ENCODE measurements at regions not wholly inside any gene's neighbourhood (a gene's known extent, or its start where the extent isn't known, plus 50 kb on each side); places are given as distances from the start of the nearest gene placed in this dataset.
A peak's percentile ranks its signal among the peaks of the same experiment; 100 is the strongest.
"Not testable (repeated sequence)": the region's sequence is repeated elsewhere in the genome, so short reads cannot be mapped to it uniquely, and the experiment has no call there.

DNA sequence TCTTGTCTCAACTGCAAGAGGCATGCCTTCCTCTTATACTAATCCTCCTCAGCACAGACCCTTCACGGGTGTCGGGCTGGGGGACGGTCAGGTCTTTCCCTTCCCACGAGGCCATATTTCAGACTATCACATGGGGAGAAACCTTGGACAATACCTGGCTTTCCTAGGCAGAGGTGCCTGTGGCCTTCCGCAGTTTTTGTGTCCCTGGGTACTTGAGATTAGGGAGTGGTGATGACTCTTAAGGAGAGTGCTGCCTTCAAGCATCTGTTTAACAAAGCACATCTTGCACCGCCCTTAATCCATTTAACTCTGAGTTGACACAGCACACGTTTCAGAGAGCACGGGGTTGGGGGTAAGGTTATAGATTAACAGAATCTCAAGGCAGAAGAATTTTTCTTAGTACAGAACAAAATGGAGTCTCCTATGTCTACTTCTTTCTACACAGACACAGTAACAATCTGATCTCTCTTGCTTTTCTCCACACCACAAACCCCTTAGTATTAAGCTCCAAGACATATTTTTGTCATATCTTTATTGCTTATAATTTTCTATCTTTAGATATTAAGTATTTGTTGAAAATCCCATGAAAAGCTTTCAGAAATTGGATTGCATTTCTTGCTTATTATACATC lies 72.8 kb upstream of the LPCAT1 start:
- Histone ChIP-seq H3K4me1 (ENCODE audit: insufficient read depth, low read length) (peaks cover 18% of the 10 kb centered on the region), H3K4me3 (ENCODE audit: low read length) (peak overlapping the region; percentile 47; the same call in 1 of the 2 replicates), H3K27ac (ENCODE audit: low read depth, low read length) (peak overlapping the region; percentile 76; the same call in 1 of the 2 replicates)
- not testable (repeated sequence) for H3K9ac ChIP-seq (ENCODE audit: low read depth, low read length); H3K9me3 ChIP-seq (ENCODE audit: insufficient read depth, low read depth, low read length); H3K36me3 ChIP-seq (ENCODE audit: insufficient read depth, low read length); H3K27me3 ChIP-seq (ENCODE audit: insufficient read depth, low read length)
- 5% methylated on average over 4 of the region's 8 CpGs for whole genome bisulfite sequencing

DNA sequence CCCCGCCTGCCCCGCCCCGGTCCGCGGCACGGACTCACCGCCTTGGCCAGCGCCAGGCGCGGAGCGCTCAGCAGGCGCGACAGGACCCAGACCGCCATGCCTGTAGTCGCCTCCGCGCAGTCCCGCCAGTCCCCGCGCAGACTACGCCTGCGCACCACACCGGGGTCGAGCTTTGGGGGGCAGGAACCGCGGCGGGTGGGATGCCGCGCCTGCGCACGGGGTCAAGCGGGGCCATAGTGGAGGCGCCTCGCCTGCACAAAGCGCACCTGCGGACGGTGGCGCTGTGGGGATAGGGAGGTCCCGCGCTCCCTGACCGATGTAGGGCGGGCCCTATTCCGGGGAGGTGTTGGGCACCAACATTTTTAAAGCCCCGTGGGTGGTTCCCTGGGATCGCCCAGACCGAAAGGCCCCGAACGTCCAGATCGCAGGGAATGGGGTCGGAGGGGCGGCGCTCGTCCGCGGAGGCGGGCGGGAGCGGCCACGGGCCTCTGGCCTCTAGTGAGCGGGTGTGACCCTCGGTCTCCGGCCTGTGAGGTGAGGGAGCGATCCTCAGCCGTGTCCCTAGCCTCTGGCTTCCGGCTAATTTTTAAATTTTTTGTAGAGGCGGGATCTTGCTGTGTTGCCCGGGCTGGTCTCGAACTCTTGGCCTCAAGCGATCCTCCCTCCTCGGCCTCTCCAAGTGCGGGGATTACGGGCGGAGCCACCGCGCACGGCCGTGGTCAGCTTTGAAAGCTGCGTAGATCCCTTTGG lies 70.8 kb upstream of the LPCAT1 start:
- Histone ChIP-seq H3K36me3 (ENCODE audit: insufficient read depth, low read length) (peaks cover 23% of the 10 kb centered on the region), H3K4me1 (ENCODE audit: insufficient read depth, low read length) (peaks cover 8% of the 10 kb centered on the region), H3K9me3 (ENCODE audit: insufficient read depth, low read depth, low read length) (no peaks in the 10 kb centered on the region), H3K4me3 (ENCODE audit: low read length) (peak overlapping the region; percentile 85), H3K9ac (ENCODE audit: low read depth, low read length) (peak overlapping the region; percentile 81), H3K27me3 (ENCODE audit: insufficient read depth, low read length) (no peaks in the 10 kb centered on the region), H3K27ac (ENCODE audit: low read depth, low read length) (peak overlapping the region; percentile 68)
- 20% methylated on average over 78 of the region's 78 CpGs for WGBS

DNA sequence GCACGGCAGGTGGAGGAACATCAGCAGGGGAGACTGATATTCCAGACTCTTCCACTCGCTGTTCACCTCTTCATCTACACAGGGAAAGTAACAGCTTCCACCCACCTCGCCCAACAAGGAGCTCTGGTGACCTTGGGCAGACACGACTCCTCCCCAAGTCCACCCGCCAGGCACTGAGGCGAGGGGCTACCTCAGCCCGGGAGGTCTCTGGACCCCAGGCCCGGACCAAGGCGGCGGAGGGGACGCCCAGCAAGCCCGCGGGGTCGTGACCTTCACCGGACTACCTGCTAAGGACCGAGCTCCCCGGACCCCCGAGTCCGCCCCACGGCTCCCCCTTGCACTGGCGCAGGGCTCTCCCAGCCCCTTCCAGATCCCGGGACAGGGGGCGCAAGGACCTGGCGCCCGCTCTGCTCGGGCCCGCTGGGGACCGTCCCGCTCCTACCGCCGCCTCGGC lies 70.2 kb upstream of the LPCAT1 start:
- Histone ChIP-seq H3K27me3 (ENCODE audit: insufficient read depth, low read length) (no peaks in the 10 kb centered on the region), H3K27ac (ENCODE audit: low read depth, low read length) (peak overlapping the region; percentile 68), H3K36me3 (ENCODE audit: insufficient read depth, low read length) (peaks cover 29% of the 10 kb centered on the region), H3K9ac (ENCODE audit: low read depth, low read length) (peak overlapping the region; percentile 81), H3K9me3 (ENCODE audit: insufficient read depth, low read depth, low read length) (no peaks in the 10 kb centered on the region), H3K4me1 (ENCODE audit: insufficient read depth, low read length) (peaks cover 6% of the 10 kb centered on the region), H3K4me3 (ENCODE audit: low read length) (peak overlapping the region; percentile 85)
- WGBS: 2% methylated on average over 32 of the region's 32 CpGs

DNA sequence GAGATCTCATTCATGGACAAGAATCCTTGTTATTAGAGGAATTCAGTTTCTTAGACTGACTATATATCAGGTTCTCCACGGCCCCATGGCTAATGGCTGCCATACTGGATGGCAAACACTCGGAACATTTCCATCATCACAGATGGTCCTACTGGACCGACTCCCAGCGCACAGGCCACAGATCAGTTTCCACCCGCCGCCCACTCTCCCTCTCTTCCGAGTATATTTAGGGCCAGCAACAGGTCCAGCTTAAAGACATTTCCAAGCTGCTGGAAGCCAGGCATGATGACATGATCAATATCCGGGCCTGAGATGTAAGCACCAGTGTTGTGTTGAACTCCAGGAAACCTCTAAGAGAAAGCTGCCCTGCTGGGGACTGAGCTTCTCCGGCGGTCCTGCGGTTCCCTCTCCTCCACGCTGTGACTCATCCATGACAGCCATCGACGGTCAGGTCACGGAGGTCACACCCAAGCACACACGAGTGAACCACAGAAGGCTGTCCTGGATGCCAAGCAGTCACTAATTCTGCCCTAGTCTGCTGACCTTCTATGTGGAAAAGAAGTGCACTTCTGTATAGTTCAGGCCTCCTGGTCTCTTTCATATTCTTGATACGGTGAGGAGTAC lies 64.4 kb upstream of the LPCAT1 start:
- not testable (repeated sequence) for H3K4me1 ChIP-seq (ENCODE audit: insufficient read depth, low read length); H3K9ac ChIP-seq (ENCODE audit: low read depth, low read length); H3K4me3 ChIP-seq (ENCODE audit: low read length); H3K27me3 ChIP-seq (ENCODE audit: insufficient read depth, low read length); H3K27ac ChIP-seq (ENCODE audit: low read depth, low read length)
- Histone ChIP-seq H3K36me3 (ENCODE audit: insufficient read depth, low read length) (peaks cover 67% of the 10 kb centered on the region), H3K9me3 (ENCODE audit: insufficient read depth, low read depth, low read length) (peaks cover 12% of the 10 kb centered on the region)
- WGBS: 97% methylated on average over 17 of the region's 17 CpGs

DNA sequence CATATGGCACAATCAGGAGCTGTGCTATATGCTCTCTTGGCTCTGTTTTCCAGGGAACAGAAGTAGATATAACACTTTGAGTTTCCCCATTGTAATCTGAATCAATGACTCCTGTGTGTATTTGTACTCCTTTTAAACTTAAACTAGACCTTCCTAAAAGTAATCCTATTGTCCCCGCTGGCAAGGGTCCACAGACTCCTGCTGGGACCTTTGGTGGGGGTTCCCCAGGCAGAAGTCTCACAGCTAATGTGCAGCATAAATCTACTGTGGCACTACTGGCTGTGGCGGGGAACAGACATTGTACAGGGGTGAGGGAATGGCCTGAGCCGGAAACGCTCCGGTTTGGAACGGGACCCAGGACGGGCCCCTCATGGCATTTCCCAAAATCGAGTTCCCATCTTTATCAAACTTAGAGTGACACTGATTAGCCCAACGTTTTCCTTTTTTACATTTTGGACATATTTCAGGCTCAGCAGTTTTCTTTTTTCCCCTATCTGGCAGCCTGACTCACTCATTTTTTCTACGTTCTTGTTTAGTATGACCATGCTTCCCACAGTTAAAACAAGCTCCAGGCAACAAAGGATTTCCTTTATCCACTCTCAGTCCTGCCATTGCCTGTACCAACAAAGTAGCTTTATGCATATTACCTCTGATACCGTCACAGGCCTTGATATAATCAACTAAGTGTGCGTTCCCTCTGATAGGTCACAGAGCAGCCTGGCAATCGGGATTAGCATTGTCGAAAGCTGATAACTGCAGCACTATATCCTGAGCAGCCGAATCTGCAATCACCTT lies 59.5 kb upstream of the LPCAT1 start:
- not testable (repeated sequence) for H3K4me1 ChIP-seq (ENCODE audit: insufficient read depth, low read length); H3K9ac ChIP-seq (ENCODE audit: low read depth, low read length); H3K4me3 ChIP-seq (ENCODE audit: low read length); H3K27me3 ChIP-seq (ENCODE audit: insufficient read depth, low read length); H3K27ac ChIP-seq (ENCODE audit: low read depth, low read length)
- H3K9me3 ChIP-seq (ENCODE audit: insufficient read depth, low read depth, low read length): peaks cover 17% of the 10 kb centered on the region
- 95% methylated on average over 15 of the region's 15 CpGs for WGBS
- peaks cover 63% of the 10 kb centered on the region for H3K36me3 ChIP-seq (ENCODE audit: insufficient read depth, low read length)

DNA sequence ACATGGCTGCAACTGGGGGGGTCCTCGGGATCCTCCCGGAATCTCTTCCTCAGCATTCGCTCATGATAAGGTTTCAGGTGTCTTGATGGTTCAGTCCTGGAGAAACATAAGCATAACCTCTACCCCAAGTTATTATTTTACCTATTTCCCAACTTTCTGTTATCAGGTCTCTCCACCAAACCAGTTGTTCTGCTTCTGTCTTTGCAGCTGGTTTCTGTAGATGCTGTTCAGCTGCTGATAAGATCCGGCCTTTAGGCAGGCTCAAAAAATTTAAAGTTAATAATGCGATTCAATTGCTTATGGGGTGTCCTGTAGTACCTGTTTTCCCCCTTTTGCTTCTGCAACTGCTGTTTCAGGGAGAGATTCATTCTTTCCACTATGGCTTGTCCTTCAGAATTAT lies 55.6 kb upstream of the LPCAT1 start:
- not testable (repeated sequence) for H3K4me3 ChIP-seq (ENCODE audit: low read length); H3K9me3 ChIP-seq (ENCODE audit: insufficient read depth, low read depth, low read length); H3K4me1 ChIP-seq (ENCODE audit: insufficient read depth, low read length); H3K27ac ChIP-seq (ENCODE audit: low read depth, low read length); H3K27me3 ChIP-seq (ENCODE audit: insufficient read depth, low read length); H3K9ac ChIP-seq (ENCODE audit: low read depth, low read length)
- peaks cover 59% of the 10 kb centered on the region for H3K36me3 ChIP-seq (ENCODE audit: insufficient read depth, low read length)
- WGBS: 95% methylated on average over 5 of the region's 5 CpGs

DNA sequence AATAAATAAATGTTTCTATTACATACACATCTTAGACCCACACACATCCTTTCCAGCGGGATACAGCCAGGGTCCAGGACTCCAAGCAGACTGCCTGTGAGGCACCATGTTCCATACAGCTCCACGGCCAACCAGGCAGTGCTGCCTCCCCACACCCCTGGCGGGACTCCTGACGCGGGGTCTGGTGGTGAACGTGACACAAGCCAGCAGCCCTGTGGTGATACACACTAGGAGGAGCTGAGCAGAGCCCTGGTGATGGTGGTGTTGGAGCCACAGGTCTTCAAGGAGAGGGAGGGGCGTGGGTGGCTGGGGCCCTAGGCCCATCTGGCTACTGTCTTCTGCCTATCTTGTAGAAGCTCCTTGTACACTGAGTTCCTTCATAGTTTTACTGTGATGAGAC lies 53.1 kb upstream of the LPCAT1 start:
- not testable (repeated sequence) for H3K4me3 ChIP-seq (ENCODE audit: low read length); H3K27ac ChIP-seq (ENCODE audit: low read depth, low read length); H3K9me3 ChIP-seq (ENCODE audit: insufficient read depth, low read depth, low read length); H3K4me1 ChIP-seq (ENCODE audit: insufficient read depth, low read length); H3K9ac ChIP-seq (ENCODE audit: low read depth, low read length); H3K27me3 ChIP-seq (ENCODE audit: insufficient read depth, low read length)
- 95% methylated on average over 3 of the region's 7 CpGs for WGBS
- H3K36me3 ChIP-seq (ENCODE audit: insufficient read depth, low read length): peaks cover 62% of the 10 kb centered on the region

DNA sequence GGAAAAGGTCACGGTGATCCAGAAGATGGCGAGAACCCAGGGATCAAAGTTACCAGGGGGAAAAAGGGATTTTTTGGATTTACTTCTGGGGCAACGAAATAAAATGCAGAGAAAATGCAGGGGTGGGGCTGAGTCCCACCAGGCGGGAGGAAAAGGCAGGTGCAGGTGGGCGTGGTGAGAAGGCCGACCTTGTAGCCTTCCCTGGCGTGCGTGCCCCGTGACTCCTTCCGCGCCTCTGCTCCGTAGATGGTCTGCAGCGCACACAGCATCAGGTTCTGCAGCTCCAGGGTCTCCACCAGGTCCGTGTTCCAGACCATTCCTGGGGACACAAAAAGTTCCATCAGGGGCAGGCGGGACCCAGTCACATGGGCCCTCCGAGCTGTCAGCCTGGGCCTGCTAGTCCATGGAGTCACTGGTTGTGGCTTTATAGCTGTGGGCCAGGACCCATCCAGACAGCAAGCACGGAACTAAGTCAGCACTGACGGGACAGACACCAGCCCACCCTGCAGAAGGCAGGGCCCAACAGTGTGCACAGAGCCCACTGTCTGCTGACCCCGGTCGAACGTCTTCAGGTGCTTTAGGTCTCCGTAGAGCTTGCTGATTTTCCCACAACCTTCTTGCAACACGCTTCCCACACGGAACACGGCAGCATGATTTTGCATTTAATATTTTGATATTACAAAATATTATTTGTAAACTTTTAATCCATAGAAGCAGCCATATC lies 52.4 kb upstream of the LPCAT1 start:
- not testable (repeated sequence) for H3K27me3 ChIP-seq (ENCODE audit: insufficient read depth, low read length); H3K9me3 ChIP-seq (ENCODE audit: insufficient read depth, low read depth, low read length); H3K4me1 ChIP-seq (ENCODE audit: insufficient read depth, low read length); H3K9ac ChIP-seq (ENCODE audit: low read depth, low read length); H3K27ac ChIP-seq (ENCODE audit: low read depth, low read length); H3K4me3 ChIP-seq (ENCODE audit: low read length)
- H3K36me3 ChIP-seq (ENCODE audit: insufficient read depth, low read length): peaks cover 63% of the 10 kb centered on the region
- 97% methylated on average over 21 of the region's 25 CpGs for WGBS

DNA sequence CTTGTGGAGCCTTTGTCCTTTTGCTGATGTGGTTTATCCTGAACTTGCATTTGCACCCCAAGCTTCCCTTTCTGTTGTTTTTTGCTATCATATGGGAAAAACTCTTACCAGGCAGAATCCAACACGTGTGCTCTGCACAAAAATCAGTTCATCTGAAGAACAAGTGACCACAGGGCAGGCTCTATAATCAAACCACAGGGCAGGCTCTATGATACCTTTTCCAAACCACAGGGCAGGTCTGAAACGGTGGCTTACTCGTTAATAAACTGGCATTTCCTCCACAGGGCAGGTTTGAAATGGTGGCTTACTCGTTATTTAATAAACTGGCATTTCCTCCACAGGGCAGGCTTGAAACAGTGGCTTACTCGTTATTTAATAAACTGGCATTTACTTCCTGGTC lies 51.7 kb upstream of the LPCAT1 start:
- WGBS: 93% methylated on average over 5 of the region's 5 CpGs
- H3K4me1 ChIP-seq (ENCODE audit: insufficient read depth, low read length); H3K27ac ChIP-seq (ENCODE audit: low read depth, low read length); H3K9ac ChIP-seq (ENCODE audit: low read depth, low read length); H3K4me3 ChIP-seq (ENCODE audit: low read length); H3K27me3 ChIP-seq (ENCODE audit: insufficient read depth, low read length): not testable (repeated sequence)
- Histone ChIP-seq H3K36me3 (ENCODE audit: insufficient read depth, low read length) (peaks cover 65% of the 10 kb centered on the region), H3K9me3 (ENCODE audit: insufficient read depth, low read depth, low read length) (peaks cover 11% of the 10 kb centered on the region)

DNA sequence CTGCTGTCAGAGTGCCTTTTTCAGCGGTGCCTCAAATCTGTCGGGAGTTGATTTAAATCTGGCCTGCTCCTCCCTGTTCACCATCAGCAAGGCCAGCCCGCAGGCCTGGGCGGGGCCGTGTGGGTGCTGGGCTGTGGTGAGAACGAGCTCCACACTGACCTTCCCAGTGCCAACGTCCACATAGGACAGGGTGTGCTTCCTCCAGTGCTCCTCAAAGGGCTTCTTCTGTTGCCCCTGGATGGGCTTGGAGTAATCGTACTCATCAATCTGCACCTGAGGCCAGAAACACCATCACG lies 50.2 kb upstream of the LPCAT1 start:
- 89% methylated on average over 7 of the region's 9 CpGs for WGBS
- H3K36me3 ChIP-seq (ENCODE audit: insufficient read depth, low read length): peaks cover 59% of the 10 kb centered on the region

More for the DNA sequence above, 50.2 kb upstream of the LPCAT1 start:
- not testable (repeated sequence) for H3K27me3 ChIP-seq (ENCODE audit: insufficient read depth, low read length); H3K4me1 ChIP-seq (ENCODE audit: insufficient read depth, low read length); H3K9me3 ChIP-seq (ENCODE audit: insufficient read depth, low read depth, low read length); H3K4me3 ChIP-seq (ENCODE audit: low read length); H3K9ac ChIP-seq (ENCODE audit: low read depth, low read length); H3K27ac ChIP-seq (ENCODE audit: low read depth, low read length)
